ENCODE measurements at regions not wholly inside any gene's neighbourhood (a gene's known extent, or its start where the extent isn't known, plus 50 kb on each side); places are given as distances from the start of the nearest gene placed in this dataset.

DNA sequence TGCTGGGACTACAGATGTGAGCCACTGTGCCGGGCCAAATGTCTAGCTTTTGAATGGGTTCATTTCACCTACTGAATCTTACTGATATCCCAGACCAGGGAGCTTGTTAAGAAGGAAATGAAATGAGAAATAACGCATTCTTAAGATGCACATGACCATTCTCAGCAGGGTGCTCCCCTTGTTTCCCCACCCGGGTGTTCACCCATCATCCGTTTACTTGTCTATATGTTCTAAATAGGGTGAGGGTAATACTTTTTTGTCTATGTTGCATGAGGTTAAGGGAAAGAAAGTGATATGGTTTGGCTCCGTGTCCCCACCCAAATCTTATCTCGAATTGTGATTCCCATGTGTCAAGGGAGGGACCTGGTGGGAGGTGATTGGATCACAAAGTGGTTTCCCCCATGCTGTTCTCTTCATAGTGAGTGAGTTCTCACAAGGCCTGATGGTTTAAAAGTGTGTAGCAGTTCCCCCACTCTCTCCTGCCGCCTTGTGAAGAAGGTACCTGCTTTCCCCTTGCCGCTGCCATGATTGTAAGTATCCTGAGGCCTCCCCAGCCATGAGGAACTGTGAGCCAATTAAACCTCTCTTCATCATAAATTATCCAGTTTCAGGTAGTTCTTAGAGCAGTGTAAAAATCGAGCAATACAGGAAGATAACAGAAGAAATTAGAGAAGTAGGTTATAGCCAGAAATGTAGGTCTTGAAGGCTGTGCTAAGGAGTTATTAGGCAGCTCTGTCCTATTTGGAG lies 129.1 kb downstream of the DDX1 start:
- DNase-seq = no peak

DNA sequence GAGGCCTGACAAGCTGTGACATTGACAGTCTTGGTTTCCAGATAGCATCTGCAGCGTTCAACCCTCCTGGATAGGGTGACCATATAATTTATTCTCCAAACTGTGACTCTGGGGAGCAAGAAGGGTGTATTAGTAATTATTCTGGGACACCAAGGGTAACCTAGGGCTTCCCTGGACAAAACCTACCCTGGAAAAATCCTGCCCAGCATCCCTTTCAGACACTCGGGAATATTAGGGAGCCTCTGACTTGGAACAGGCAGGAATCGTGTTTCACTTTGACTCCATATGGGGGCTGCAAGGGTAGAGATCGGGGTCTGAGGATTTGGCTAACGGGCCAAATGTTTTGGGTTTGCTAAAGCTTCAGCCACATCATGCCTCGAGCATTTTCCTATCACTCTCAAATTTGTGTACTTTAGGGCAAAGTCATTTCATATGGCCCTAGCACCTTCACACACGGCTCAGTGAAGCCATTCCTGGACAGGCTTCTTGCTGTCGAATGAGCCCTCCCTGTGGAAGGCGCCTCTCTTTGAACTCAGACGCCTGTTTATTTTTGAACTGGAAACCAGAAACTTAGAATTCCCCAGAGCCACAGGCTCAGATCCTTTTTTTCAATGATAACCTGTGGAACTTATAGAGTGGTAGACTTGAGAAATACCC lies 129.9 kb downstream of the DDX1 start:
- DNase-seq = no peak

DNA sequence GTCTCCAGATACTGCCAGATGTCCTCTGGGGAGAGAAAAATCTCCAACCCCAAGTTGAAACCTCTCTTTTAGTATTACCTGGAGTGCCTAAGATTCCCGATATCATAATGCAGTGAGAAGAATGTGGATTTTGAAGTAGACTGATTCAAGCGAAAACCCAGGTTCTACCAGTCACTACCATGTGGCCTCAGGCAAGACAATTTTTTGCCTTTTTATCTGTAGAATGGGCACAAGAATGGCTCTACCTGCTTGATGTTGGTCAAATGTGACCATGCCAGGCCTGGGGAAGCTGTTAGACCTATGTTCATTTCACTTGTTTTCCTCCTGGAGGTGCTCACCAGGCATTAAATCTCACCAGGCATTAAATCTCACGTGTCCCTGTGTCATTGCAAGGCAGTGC lies 131.3 kb downstream of the DDX1 start:
- DNase-seq = no peak

DNA sequence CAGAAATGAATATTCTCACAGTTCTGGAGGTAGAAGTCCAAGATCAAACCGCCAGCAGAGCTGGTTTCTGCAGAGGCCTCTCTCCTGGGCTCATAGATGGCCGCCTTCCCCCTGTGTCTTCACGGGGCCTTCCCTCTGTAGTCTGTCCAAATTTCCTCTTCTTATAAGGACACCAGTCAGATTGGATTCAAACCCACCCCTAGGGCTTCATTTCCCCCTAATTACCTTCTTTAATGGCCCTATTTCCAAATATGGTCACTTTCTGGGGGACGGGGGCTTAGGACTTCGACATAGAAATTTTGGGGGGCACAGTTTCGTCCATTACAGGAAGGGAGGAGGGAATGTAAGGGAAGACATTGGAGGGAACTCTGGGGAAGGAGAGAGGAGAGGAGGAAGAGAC lies 132.6 kb downstream of the DDX1 start:
- no peak for DNase-seq

DNA sequence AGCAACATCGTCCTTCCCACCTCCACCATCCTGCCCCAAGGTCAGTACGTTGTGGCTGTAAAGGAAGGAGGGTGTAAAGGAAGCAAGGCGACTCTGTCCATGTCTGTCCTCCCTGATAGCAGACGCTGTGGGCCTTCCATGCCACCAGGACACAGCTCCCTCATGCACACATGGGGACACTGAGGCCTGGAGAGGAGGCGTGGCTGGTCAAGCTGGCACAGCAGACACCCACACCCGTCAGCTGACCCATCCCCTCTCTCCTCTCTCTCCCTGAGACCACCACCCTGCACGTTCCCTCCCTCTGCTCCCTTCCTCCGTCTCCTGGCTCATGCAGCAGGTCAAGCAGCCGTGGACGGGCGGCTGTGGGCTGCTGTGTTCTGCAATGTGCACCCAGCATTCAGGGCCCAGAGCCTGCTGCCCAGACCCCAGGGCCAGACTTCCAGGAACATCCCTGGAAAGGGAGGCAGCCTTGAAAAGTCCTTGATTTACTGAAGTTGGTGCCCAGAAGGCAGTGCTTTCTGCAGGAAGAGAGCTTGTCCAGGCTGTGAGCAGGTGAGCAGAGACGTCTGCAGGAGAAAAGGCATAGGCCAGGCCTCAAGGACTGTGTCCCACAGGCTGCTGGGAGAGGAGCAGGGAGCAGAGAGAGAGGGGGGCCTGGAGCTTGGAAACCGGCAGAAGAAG lies 133.6 kb downstream of the DDX1 start:
- no peak for DNase-seq

DNA sequence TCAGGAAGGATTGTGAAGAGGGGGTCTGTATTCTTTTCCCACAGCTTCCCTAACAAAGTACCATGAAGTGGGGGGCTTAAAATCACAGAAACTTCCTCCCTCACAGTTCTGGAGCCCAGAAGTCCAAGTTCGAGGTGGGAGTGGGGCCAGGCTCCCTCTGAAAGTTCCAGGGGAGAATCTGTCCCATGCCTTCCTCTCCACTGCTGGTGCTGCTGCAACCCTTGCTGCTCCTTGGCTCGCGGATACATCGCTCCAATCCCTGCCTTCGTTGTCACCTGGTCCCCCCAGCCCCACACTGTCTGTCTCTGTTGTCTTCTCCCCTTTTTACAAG lies 134.1 kb downstream of the DDX1 start:
- DNase-seq = no peak

DNA sequence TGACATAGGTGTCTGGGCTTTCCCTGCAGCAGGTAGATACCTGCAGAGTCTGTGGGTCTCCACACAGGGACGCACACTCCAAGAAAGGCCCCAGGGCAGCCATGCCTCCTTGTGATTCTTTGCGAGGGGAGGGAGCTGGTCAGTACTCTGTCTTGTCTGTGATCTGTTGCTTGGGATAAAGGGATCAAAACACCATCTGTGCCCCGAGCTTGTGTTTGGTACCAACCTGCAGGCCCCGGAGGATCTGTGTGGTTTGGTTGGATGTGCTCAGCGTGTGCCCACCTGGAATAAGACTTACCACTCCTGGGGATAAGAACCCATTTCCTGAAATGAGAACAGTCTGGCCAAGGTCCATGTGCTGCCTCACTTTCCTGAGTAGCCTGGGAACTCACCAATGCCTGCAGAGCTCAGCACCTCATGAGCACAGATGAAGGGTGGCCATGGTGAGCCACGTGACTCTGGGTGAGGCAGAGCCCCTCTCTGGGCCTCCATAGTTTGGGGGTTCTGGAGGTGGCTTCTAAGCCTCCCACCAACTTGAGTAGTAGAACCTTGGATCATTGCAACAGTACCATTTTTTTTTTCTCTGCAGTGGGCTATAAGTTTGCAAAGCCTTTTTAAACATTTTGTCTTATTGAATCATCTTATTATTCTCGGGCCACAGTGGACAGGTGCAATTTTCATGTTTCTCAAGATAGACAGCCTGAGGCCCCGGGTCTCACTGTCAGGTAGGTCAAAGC lies 134.8 kb downstream of the DDX1 start:
- DNase-seq = no peak

DNA sequence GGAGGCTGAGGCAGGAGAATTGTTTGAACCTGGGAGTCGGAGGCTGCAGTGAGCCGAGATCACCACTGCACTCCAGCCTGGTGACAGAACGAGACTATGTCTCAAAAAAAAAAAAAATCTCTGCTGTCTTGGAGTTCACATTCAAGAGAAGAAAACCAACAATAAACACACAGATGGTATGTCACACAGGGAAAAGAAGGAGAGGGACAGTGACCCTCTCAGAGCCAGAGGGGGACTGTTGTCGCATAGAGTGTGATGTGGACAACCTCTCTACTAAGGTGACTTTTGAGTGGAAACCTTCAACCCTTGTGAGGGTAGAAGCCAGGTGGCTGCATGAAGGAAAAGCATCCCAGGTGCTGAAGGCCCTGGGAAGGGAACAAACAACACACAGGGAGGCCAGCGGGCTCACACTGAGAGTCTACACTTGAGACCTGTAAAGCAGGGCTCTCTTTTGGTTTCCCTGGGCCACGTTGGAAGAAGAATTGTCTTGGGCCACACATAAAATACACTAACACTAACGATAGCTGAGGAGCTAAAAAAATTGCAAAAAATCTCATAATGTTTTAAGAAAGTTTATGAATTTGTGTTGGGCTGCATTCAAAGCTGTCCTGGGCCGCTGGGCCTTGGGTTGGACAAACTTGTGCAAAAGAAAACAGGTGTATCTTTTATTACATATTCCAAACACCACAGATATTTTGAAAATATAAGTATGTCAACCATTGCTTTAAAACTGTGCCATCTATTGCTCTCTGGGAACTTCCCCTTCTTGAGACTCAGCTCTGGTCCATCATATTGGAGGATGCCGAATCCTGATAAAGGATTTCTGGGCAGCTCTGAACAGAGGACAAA lies 136.0 kb downstream of the DDX1 start:
- DNase-seq = no peak

DNA sequence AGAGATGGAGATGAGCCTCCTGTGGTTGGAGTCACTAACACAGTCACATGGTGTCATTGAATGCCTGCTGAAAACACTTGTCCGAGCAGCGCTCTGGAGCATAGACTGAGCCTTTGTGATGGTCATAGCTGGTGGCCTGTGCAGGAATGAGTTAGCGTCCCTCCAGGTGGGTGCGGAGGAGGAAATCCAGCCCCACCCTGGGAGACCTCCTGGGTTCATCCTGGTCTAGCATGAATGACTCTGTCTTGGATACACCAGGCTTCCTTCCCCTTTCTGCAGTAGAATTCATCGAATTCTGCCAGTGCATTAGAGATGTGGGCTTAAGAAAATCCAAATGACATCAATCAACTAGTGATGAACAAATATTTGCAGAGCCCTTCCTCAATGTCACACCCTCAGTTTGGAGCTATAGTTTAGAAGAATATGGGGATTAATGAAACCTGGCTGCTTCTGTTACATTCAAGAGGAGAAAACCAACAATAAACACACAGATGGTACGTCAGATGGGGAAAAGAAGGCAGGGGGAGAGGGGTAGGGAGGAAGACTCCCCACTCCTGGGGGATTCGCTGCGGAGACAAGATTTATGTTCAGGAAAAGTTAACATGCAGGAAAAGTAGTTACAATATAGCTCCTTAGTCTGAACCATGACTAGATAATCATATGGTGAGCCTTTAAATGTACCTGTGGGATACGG lies 136.7 kb downstream of the DDX1 start:
- no peak for DNase-seq

DNA sequence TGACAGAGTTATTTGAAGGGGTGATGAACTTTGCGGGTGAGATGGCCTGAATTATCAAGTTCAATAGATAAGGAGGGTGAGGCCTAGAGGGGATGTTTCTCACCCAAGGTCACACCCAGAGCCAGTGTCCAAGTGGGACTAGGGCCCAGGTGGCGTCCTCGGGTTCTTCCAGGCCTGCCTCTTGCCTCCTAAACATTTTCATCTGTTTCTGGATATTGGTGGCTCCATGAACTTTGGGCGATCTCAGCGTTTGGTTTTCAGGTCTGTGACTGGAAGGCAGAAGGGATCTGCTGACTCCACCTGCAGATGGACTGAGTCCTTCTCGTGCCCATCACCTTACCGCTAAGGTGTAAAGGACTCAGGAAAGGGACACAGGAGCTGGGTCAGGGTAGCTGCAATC lies 137.3 kb downstream of the DDX1 start:
- no peak for DNase-seq

DNA sequence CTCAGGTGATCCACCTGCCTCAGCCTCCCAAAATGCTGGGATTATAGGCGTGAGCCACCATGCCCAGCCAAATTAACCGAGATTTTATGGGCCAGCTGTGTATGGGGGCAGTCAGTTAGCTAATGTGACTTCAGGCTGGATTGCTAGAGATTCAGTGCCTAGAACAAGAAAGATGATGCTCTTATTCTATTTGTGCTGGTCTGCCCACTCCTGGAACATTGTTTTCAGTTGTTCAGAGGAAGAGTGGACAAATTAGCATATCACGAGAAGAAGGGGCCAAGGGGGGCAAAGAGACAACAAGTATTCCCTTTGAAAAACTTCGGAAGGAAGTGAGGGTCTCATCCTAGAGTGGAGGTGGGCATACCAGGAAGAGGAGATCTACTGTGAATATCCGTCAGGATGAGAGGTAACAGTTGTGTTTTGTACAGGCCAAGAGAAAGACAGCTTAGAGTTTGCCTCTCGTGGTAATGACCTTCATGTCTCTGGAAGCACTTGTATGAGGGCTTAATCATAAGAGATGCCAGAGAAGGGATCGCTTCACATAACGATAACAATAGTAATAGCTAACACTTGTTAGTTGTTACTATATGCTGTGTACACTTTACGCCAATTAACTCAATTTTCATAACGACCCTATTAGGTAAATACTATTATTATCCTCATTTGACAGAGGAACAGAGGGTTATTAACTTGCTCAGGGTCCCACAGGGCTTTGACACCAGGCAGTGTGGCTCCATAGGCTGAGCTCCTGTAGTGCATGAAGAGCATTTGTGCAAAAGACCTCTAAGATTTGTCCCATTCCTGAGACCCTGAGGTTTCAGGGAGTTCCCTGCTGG lies 138.3 kb downstream of the DDX1 start:
- DNase-seq = no peak

DNA sequence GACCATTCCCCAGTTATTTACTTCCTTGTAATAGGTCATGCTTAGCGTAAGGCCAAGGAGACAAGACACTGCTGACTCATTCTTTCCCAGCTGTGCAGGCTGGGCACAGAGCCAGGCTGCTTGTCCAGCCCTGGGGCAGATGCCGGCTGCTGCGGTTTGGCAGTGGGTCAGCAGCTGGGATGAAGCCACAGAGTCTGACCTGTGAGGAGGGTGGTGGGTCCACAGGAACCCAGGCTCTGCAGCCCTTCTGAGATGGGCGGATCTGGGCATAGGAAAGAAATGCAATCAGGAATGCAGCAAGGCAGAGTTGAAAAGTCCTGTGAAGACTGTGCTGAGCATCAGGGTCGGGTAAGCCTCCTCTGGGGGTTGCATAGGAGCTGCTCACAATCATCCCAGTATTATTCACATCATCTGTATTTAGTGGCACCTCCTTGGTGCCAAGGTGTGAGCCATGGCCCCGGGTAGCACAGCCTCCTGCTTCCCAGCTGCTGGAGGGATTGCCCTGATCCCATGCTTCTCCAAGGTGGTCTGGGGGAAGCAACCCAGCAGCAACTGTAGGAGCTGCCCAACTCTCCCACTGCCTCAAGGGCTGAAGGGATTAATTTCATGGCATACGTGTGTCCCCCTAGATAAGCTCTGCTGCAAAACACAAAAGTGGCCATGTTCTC lies 139.0 kb downstream of the DDX1 start:
- DNase-seq = no peak

DNA sequence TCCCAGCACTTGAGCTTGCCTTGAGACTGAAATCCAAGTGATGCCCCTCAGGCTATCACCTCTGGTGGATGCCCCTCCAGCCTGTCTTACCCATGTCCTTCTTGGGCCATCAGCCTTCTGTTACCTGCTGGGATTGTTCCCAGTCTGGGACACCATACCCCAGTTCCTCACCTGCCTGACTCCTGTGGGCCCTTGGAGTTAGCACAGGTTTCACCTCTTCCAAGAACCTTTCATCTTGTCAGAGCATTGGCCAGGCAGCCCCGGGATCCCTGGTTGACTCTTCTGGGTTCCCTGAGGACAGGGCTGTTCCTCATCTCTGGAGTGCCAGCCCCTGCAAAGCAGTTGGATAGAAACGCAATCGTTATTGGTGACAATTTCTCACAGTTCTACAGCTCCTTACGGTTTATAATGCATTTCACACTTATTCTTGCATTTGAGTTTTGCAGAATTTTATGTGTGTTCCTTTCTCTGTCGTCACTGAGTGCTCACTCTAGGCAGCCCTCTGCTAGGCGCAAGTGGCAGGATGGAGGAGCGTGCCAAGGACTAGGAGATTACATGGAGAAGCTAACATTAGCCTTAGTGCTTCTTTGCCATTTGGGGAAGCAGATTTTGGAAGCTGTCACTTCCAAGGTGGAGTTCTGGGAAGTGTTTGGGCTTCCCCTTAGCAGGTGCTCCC lies 139.7 kb downstream of the DDX1 start:
- DNase-seq = no peak

DNA sequence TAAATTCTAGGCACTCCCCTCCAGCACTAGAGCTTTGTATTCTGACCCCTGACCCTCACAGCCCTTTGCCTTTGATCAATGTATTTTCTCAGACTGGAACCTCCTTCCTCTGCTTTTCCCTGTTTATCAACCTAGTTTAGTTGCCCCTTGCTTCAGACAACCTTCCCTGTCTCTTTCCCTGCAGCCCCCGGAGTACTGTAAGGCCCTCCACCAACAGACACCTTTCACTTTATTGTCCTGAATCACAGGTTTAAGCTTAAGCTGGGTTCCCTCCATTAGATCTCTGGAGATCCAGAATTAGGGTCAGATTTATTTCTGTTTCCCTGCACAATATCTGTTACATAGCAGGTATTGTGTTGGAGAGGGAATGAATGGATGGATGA lies 140.2 kb downstream of the DDX1 start:
- no peak for DNase-seq

DNA sequence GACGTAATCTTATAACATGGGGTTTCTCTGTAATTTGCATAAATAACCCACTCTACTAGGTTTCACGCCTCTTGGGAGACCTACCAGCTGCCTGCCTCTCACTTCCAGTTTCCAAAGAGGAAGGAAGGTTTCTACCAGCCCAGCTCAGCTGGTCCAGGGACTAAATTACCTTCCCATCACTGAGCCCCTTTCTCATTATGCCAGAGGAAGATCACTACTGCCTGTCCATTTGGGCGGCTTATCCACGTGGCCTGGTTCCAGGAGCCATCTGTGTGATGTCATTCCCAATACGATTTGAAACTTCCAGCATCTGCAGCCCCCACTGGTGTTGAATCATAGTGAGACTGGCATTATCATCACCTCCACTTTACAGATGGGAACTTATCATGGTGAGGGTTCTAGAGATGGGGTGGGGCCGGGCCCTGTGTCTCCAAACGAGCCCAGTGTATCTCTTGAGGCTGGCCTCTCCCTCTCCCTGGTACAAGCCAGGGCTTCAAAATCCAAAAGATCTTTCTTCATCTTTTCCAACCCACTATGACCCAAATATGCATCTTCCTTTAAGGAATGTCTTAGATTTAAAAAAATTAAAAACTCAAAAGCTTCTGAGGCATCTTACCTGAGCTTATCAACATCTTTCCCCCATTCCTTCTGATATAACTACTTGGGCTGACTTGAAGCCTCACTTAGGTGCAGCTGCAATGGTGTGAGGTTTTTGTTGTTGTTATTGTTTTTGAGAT lies 140.8 kb downstream of the DDX1 start:
- no peak for DNase-seq

DNA sequence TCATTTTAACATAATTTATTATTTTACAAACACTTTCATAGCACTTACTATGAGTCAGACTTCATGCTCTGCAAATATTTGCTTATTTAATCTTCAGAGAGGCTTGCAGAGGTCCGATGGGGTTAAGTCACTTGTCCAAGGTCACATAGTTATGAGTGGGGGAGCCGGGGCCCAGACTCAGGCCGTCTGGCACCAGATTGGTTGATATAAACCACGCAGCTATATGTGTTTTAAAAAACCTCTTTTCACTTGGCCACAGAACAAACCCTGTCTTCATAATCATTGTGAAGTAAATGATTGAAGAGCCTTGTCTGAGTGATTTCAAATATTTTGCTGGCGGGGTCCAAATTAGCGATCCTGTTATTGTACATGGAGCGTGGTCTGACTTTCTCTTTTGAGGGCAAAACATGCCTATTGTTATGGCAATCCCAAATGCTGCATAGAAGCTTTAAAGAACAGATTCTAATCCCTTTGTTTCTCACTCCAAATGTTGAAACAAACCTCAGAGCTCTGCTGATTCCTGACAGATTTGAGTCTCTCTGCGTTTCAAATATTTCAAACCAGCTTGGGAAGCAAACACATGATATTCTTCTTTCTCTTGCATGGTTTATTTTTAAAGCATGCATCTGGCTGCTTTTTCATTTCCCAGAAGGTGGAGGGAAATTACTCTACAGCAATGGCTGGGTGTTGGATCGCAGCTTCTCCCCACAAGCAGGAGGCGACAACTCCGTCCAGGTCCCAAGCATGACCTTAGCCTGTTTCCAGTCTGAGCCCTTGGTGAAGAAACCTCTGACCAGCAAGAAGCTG lies 142.4 kb downstream of the DDX1 start:
- no peak for DNase-seq

DNA sequence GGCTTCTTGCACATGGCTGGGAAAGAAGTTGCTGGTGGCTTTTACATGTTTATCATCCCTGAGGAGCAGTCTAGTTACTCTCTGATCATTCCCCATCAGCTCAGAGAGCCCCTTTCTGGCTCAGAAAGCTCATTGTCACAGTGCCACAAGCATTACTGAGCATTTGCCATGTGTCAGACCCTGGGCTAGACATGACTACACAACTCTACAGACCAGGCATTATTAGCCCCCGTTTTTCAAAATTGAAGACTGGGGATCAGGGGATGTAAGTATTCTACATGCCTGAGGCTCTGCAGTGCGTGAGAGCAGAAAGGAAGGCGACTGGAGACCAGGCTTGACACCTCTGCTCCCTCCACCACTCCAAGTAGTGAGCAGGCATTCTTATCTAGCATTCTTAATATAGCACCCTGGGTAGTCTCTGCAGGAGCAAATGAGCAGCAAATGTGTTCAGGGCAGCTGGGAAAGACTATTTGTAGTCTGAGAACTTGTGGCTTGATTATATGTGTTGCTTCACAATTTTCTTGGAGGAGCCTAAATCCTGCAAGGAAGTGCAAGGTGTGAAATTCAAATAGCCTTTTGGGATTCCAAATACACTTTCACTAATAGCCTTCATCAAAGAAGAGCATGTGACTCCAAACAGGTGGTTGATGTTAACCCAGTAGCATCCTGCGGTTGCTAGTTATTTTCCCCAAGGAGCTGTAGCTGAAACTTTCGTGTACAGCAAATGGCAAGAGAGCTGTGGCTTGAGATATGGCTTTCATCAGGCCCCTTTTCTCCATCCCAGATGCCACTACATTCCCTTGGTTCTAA lies 143.2 kb downstream of the DDX1 start:
- no peak for DNase-seq
